ENCODE measurements at regions not wholly inside any gene's neighbourhood (a gene's known extent, or its start where the extent isn't known, plus 50 kb on each side); places are given as distances from the start of the nearest gene placed in this dataset.
A peak's percentile ranks its signal among the peaks of the same experiment; 100 is the strongest.

DNA sequence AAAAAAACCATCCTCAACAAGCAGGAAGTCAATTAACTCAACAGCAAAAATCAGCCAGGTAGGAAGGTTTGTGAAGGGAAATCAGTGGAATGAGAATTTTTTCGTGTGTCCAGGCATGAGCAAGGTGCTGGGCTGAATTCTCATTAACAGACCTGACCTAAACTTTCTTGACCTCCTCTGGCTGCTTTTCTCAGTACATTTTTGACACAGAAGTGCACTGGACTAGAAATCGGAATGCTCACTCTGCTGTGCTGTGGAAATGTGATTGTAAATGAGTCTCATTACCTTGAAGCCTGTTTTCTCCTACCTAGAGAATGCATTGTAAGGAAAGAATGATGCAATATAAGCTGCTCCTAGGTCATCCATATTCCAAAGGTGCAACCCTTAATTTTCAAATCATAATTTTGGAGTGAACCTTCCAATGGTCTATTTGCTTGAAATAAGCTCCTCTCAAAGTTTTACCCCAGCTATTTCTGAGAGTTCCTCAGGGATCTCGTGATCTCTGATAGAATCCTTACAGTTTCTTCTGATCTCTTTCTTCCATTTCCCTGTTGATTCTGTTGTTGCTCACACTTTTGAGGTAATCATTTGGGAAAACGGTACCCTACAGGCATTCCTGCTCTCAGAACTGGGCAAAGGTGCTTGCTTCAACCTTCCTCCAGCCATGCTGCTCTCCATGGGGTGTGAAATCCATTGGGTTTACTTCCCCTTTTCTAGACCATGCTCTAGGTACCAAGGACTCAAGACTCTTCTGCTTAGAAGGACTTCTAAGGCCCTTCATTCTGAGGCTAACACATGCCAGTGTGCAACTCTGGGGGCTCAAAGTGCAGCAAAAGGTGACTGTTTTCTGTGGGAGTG, 104.9 kb upstream of the ITPRID2 start (continued):
- TF ChIP-seq PHB (CRISPR knock-in tag; IDR thresholded peaks at IDR 0.05): no peak
- TF ChIP-seq, protein P1, sequence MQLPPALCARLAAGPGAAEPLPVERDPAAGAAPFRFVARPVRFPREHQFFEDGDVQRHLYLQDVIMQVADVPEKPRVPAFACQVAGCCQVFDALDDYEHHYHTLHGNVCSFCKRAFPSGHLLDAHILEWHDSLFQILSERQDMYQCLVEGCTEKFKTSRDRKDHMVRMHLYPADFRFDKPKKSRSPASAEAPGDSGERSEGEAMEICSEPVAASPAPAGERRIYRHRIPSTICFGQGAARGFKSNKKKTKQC (CRISPR knock-in tag; IDR thresholded peaks at IDR 0.05): no peak
- no peak for TF ChIP-seq MAFF (IDR thresholded peaks at IDR 0.05; ENCODE audit: low read length)
- TF ChIP-seq NCOA2 (IDR thresholded peaks at IDR 0.05; ENCODE audit: partially characterized antibody in 2 of 2): no peak
- 0 out of 2 replicates have a peak, but pooled peaks have one; percentile 34 for TF ChIP-seq ZNF253 (CRISPR knock-in tag; conservative IDR thresholded peaks at IDR 0.05)
- TF ChIP-seq ETS2 (tag; IDR thresholded peaks at IDR 0.05; ENCODE audit: borderline replicate concordance, poor library complexity, severe bottlenecking): no peak
- TF ChIP-seq, protein P2, sequence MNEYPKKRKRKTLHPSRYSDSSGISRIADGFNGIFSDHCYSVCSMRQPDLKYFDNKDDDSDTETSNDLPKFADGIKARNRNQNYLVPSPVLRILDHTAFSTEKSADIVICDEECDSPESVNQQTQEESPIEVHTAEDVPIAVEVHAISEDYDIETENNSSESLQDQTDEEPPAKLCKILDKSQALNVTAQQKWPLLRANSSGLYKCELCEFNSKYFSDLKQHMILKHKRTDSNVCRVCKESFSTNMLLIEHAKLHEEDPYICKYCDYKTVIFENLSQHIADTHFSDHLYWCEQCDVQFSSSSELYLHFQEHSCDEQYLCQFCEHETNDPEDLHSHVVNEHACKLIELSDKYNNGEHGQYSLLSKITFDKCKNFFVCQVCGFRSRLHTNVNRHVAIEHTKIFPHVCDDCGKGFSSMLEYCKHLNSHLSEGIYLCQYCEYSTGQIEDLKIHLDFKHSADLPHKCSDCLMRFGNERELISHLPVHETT (CRISPR knock-in tag; conservative IDR thresholded peaks at IDR 0.05 in 1 of 2, IDR thresholded peaks at IDR 0.05 in 1 of 2): 0 out of 4 replicates have a peak, but pooled peaks of 1 of the 2 experiments have one; percentile 36
- no peak for TF ChIP-seq ZNF217 (CRISPR knock-in tag; IDR thresholded peaks at IDR 0.05)
- no peak for TF ChIP-seq ESRRA (IDR thresholded peaks at IDR 0.05; ENCODE audit: borderline replicate concordance, low read depth)
- TF ChIP-seq ZNF644 (tag; IDR thresholded peaks at IDR 0.05; ENCODE audit: low read depth): no peak
- no peak for TF ChIP-seq HNRNPH1 (optimal IDR thresholded peaks at IDR 0.05; ENCODE audit: low read depth, low read length)
- TF ChIP-seq PURB (CRISPR knock-in tag; IDR thresholded peaks at IDR 0.05; ENCODE audit: low read depth): no peak
- TF ChIP-seq PHB2 (IDR thresholded peaks at IDR 0.05; ENCODE audit: low read depth): no peak
- TF ChIP-seq, protein P3, sequence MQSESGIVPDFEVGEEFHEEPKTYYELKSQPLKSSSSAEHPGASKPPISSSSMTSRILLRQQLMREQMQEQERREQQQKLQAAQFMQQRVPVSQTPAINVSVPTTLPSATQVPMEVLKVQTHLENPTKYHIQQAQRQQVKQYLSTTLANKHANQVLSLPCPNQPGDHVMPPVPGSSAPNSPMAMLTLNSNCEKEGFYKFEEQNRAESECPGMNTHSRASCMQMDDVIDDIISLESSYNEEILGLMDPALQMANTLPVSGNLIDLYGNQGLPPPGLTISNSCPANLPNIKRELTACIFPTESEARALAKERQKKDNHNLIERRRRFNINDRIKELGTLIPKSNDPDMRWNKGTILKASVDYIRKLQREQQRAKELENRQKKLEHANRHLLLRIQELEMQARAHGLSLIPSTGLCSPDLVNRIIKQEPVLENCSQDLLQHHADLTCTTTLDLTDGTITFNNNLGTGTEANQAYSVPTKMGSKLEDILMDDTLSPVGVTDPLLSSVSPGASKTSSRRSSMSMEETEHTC (IDR thresholded peaks at IDR 0.05): no peak
- no peak for TF ChIP-seq HMG20A (CRISPR knock-in tag; conservative IDR thresholded peaks at IDR 0.05)
- TF ChIP-seq, protein P4, sequence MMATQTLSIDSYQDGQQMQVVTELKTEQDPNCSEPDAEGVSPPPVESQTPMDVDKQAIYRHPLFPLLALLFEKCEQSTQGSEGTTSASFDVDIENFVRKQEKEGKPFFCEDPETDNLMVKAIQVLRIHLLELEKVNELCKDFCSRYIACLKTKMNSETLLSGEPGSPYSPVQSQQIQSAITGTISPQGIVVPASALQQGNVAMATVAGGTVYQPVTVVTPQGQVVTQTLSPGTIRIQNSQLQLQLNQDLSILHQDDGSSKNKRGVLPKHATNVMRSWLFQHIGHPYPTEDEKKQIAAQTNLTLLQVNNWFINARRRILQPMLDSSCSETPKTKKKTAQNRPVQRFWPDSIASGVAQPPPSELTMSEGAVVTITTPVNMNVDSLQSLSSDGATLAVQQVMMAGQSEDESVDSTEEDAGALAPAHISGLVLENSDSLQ (IDR thresholded peaks at IDR 0.05): no peak
- no peak for TF ChIP-seq ZNF431 (CRISPR knock-in tag; IDR thresholded peaks at IDR 0.05)
- no peak for TF ChIP-seq ZNF436 (CRISPR knock-in tag; IDR thresholded peaks at IDR 0.05)
- no peak for TF ChIP-seq ETV5 (CRISPR knock-in tag; IDR thresholded peaks at IDR 0.05; ENCODE audit: low read depth)
- 0 out of 2 replicates have a peak, but pooled peaks have one; percentile 32 for TF ChIP-seq ZNF766 (CRISPR knock-in tag; conservative IDR thresholded peaks at IDR 0.05)
- TF ChIP-seq POLR3A (IDR thresholded peaks at IDR 0.05; ENCODE audit: borderline replicate concordance, extremely low read depth, insufficient read depth, insufficient read length): no peak
- no peak for TF ChIP-seq MCM7 (IDR thresholded peaks at IDR 0.05)
- TF ChIP-seq ZNF408 (CRISPR knock-in tag; IDR thresholded peaks at IDR 0.05; ENCODE audit: low read depth): no peak
- TF ChIP-seq SIN3B (IDR thresholded peaks at IDR 0.05; ENCODE audit: low read depth): no peak
- TF ChIP-seq ZNF354B (CRISPR knock-in tag; IDR thresholded peaks at IDR 0.05): no peak
